ENCODE measurements at regions not wholly inside any gene's neighbourhood (a gene's known extent, or its start where the extent isn't known, plus 50 kb on each side); places are given as distances from the start of the nearest gene placed in this dataset.
"Not testable (repeated sequence)": the region's sequence is repeated elsewhere in the genome, so short reads cannot be mapped to it uniquely, and the experiment has no call there.

DNA sequence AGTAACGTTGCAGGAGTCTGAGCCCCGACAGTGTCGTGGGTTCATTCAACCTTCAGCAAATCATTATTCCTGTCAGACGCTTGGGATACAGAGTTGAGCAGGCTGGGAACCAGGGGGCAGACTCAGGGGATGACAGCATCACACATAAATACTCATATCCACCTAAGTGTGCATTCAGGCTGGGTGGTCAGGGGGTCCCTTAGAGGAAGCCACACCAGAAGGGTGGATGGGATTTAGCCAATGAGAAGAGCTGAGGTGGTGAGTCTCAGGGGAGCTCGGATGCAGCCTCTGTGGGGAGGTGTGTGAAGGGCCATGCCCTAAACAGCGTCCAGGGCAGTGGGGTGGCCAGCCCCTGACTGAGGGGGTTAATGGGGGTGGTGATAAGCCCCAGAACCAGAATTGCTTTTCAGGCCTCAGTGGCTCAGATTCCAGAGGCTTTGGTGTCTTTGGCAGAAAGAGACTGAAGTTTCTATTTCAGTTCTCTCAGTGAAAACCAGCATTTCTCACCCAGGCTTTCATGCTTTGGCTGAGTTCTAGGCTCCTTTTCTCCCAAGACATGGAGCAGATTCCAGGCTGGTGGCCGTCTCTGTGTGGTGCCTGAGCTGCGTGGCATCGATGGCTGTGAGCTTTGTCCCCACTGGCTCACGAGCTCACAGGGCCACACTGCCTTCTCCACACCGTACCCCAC lies 83.9 kb upstream of the CLDN5 start:
- in situ Hi-C loops (cut with HindIII; ENCODE audit: low pct_unique_long_range_greater_than_20kb, low sequenced_read_pairs), result no loop called here
- TF ChIP-seq, protein P1, sequence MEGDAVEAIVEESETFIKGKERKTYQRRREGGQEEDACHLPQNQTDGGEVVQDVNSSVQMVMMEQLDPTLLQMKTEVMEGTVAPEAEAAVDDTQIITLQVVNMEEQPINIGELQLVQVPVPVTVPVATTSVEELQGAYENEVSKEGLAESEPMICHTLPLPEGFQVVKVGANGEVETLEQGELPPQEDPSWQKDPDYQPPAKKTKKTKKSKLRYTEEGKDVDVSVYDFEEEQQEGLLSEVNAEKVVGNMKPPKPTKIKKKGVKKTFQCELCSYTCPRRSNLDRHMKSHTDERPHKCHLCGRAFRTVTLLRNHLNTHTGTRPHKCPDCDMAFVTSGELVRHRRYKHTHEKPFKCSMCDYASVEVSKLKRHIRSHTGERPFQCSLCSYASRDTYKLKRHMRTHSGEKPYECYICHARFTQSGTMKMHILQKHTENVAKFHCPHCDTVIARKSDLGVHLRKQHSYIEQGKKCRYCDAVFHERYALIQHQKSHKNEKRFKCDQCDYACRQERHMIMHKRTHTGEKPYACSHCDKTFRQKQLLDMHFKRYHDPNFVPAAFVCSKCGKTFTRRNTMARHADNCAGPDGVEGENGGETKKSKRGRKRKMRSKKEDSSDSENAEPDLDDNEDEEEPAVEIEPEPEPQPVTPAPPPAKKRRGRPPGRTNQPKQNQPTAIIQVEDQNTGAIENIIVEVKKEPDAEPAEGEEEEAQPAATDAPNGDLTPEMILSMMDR (IDR thresholded peaks at IDR 0.05), result no peak
- Histone ChIP-seq H3K4me3 (ENCODE audit: low read depth in 2 of 2, low read length in 2 of 2) (no peak overlapping the region), H3K4me1 (ENCODE audit: control insufficient read depth, insufficient read depth, low read length) (no peaks in the 10 kb centered on the region), H3K9me3 (ENCODE audit: control insufficient read depth, insufficient read depth, low read depth, low read length) (no peaks in the 10 kb centered on the region), H3K36me3 (ENCODE audit: control insufficient read depth, insufficient read depth, low read length) (no peaks in the 10 kb centered on the region), H3K27me3 (ENCODE audit: control insufficient read depth, insufficient read depth, low read length) (no peaks in the 10 kb centered on the region), H3K27ac (ENCODE audit: low read length) (no peak overlapping the region)
- CTCF ChIA-PET, result no interaction called here
- POLR2A ChIA-PET, result no interaction called here
- intact Hi-C loops (cut with micrococcal nuclease; ENCODE audit: unreplicated experiment), result no loop called here
- no peak for DNase-seq (ENCODE audit: low read depth, low spot score)
- no TSS peak for BruUV-seq (replicated peaks)
- ATAC-seq, result no peak

DNA sequence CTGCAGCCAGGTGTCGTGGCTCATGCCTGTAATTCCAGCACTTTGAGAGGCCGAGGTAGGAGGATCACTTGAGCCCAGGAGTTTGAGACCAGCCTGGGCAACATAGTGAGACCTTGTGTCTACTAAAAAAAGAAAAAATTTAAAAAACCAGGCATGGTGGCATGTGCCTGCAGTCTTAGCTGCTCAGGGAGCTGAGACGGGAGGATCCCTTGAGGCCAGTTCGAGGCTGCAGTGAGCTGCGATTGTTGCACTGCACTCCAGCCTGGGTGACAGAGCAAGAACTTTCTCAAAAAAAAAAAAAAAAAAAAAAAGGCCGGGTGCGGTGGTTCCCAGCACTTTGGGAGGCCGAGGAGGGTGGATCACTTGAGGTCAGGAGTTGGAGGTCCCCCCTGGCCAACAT lies 85.5 kb upstream of the CLDN5 start:
- ATAC-seq; H3K27me3 ChIP-seq (ENCODE audit: control insufficient read depth, insufficient read depth, low read length); DNase-seq (ENCODE audit: low read depth, low spot score); H3K9me3 ChIP-seq (ENCODE audit: control insufficient read depth, insufficient read depth, low read depth, low read length); H3K36me3 ChIP-seq (ENCODE audit: control insufficient read depth, insufficient read depth, low read length); BruUV-seq (replicated peaks); H3K27ac ChIP-seq (ENCODE audit: low read length); POLR2A ChIA-PET; H3K4me1 ChIP-seq (ENCODE audit: control insufficient read depth, insufficient read depth, low read length); intact Hi-C loops (cut with micrococcal nuclease; ENCODE audit: unreplicated experiment); H3K4me3 ChIP-seq (ENCODE audit: low read depth in 2 of 2, low read length in 2 of 2); in situ Hi-C loops (cut with HindIII; ENCODE audit: low pct_unique_long_range_greater_than_20kb, low sequenced_read_pairs): not testable (repeated sequence)
- CTCF ChIA-PET, result interaction anchor here (0.6 kb wide), 2 partner anchors 11 to 114 kb away, joined by 3 to 4 read pairs; no protein-coding TSS in a partner anchor

DNA sequence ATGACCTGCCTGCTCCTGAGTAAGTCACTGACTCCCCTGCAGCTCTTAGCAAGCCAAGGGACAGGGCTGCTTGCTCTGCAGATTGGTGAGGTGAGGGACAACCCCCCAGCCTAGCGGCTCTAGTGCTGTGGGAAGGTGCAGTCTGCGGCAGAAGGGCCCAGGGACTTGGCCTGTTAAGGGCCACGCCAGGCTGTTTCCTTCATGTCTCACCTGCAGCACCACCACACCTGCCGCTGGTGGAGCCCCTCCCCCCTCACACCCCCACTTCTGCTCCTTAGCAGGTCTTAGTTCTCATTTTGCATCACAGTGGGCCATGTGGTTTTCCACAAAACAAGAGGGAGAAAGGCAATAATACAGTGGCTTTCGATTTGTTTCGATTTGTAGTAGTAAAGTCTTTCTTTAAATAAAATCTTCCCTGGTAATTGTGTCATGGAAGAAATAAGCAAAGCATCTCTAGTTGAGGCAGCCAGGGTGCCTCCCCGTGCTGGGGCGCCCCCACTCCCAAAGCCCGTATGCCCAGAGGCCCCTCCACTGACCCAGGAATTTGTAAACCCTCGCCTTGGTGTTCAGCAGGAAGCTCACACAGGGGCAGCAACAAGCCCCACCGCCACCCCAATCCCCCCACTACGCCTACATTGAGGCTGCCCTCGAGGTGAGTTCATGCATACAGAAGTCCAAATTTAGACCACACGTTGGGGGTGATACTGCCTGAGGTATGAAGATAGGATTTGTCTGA lies 86.5 kb upstream of the CLDN5 start:
- Histone ChIP-seq H3K4me1 (ENCODE audit: control insufficient read depth, insufficient read depth, low read length) (no peaks in the 10 kb centered on the region), H3K27ac (ENCODE audit: low read length) (no peak overlapping the region), H3K36me3 (ENCODE audit: control insufficient read depth, insufficient read depth, low read length) (no peaks in the 10 kb centered on the region), H3K27me3 (ENCODE audit: control insufficient read depth, insufficient read depth, low read length) (no peaks in the 10 kb centered on the region), H3K4me3 (ENCODE audit: low read depth in 2 of 2, low read length in 2 of 2) (no peak overlapping the region), H3K9me3 (ENCODE audit: control insufficient read depth, insufficient read depth, low read depth, low read length) (no peaks in the 10 kb centered on the region)
- in situ Hi-C loops (cut with HindIII; ENCODE audit: low pct_unique_long_range_greater_than_20kb, low sequenced_read_pairs), result no loop called here
- DNase-seq (ENCODE audit: low read depth, low spot score) (no peak), ATAC-seq (no peak)
- TF ChIP-seq TCF7L2 (IDR thresholded peaks at IDR 0.05; ENCODE audit: low read depth, low read length), result no peak
- no peak for TF ChIP-seq SIN3A (IDR thresholded peaks at IDR 0.05; ENCODE audit: borderline replicate concordance, insufficient read depth, low read depth, low read length)
- no peak for TF ChIP-seq POLR2AphosphoS5 (IDR thresholded peaks at IDR 0.05; ENCODE audit: low read depth, low read length)
- TF ChIP-seq, protein P1 (IDR thresholded peaks at IDR 0.05), result no peak
- TF ChIP-seq, protein P2, sequence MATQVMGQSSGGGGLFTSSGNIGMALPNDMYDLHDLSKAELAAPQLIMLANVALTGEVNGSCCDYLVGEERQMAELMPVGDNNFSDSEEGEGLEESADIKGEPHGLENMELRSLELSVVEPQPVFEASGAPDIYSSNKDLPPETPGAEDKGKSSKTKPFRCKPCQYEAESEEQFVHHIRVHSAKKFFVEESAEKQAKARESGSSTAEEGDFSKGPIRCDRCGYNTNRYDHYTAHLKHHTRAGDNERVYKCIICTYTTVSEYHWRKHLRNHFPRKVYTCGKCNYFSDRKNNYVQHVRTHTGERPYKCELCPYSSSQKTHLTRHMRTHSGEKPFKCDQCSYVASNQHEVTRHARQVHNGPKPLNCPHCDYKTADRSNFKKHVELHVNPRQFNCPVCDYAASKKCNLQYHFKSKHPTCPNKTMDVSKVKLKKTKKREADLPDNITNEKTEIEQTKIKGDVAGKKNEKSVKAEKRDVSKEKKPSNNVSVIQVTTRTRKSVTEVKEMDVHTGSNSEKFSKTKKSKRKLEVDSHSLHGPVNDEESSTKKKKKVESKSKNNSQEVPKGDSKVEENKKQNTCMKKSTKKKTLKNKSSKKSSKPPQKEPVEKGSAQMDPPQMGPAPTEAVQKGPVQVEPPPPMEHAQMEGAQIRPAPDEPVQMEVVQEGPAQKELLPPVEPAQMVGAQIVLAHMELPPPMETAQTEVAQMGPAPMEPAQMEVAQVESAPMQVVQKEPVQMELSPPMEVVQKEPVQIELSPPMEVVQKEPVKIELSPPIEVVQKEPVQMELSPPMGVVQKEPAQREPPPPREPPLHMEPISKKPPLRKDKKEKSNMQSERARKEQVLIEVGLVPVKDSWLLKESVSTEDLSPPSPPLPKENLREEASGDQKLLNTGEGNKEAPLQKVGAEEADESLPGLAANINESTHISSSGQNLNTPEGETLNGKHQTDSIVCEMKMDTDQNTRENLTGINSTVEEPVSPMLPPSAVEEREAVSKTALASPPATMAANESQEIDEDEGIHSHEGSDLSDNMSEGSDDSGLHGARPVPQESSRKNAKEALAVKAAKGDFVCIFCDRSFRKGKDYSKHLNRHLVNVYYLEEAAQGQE (IDR thresholded peaks at IDR 0.05; ENCODE audit: insufficient read depth in 1 of 2, low read depth in 2 of 2, low read length in 1 of 2), result no peak
- BruUV-seq (replicated peaks), result no TSS peak
- intact Hi-C loops (cut with micrococcal nuclease; ENCODE audit: unreplicated experiment), result no loop called here
- ChIA-PET POLR2A (no interaction called here), CTCF (no interaction called here)

Measured in Panc1 (cell line).